ENCODE measurements at regions not wholly inside any gene's neighbourhood (a gene's known extent, or its start where the extent isn't known, plus 50 kb on each side); places are given as distances from the start of the nearest gene placed in this dataset.

GRCh38 chr2:71791501-71792135, 338.3 kb downstream of the DYSF start:
- POLR2A ChIA-PET, result no interaction called here

GRCh38 chr2:71791061-71791450, 337.7 kb downstream of the DYSF start:
- CTCF ChIA-PET, result no interaction called here
- POLR2A ChIA-PET, result no interaction called here
- TF ChIP-seq ZNF384 (IDR thresholded peaks at IDR 0.05) (no peak), L3MBTL2 (conservative IDR thresholded peaks at IDR 0.05) (no peak), BHLHE40 (IDR thresholded peaks at IDR 0.05; ENCODE audit: borderline replicate concordance) (no peak), FOXA1 (IDR thresholded peaks at IDR 0.05) (no peak), CTBP1 (IDR thresholded peaks at IDR 0.05; ENCODE audit: borderline replicate concordance) (no peak), ELF4 (IDR thresholded peaks at IDR 0.05) (no peak), FOXK2 (IDR thresholded peaks at IDR 0.05) (no peak), HDGF (IDR thresholded peaks at IDR 0.05; ENCODE audit: borderline replicate concordance) (no peak), SP1 (IDR thresholded peaks at IDR 0.05) (no peak), ARNT (IDR thresholded peaks at IDR 0.05) (no peak), FOXM1 (IDR thresholded peaks at IDR 0.05; ENCODE audit: borderline replicate concordance) (no peak), NFRKB (IDR thresholded peaks at IDR 0.05) (no peak), SUZ12 (IDR thresholded peaks at IDR 0.05) (no peak), LEF1 (IDR thresholded peaks at IDR 0.05; ENCODE audit: borderline replicate concordance) (no peak), PKNOX1 (IDR thresholded peaks at IDR 0.05) (no peak), TARDBP (IDR thresholded peaks at IDR 0.05) (no peak)

More at GRCh38 chr2:71791501-71792135, 338.3 kb downstream of the DYSF start:
- TF ChIP-seq FOXK2 (IDR thresholded peaks at IDR 0.05) (no peak), SUZ12 (IDR thresholded peaks at IDR 0.05) (no peak), TARDBP (IDR thresholded peaks at IDR 0.05) (no peak), FOXM1 (IDR thresholded peaks at IDR 0.05; ENCODE audit: borderline replicate concordance) (no peak), HDGF (IDR thresholded peaks at IDR 0.05; ENCODE audit: borderline replicate concordance) (no peak)
- DNase-seq (ENCODE audit: extremely low spot score), result no peak
- CTCF ChIA-PET, result no interaction called here

GRCh38 chr2:71790226-71791060, 337.1 kb downstream of the DYSF start:
- TF ChIP-seq ARNT (IDR thresholded peaks at IDR 0.05) (no peak), SP1 (IDR thresholded peaks at IDR 0.05) (no peak), BHLHE40 (IDR thresholded peaks at IDR 0.05; ENCODE audit: borderline replicate concordance) (no peak), L3MBTL2 (conservative IDR thresholded peaks at IDR 0.05) (no peak), TARDBP (IDR thresholded peaks at IDR 0.05) (no peak), CTBP1 (IDR thresholded peaks at IDR 0.05; ENCODE audit: borderline replicate concordance) (no peak), PKNOX1 (IDR thresholded peaks at IDR 0.05) (no peak)
- no peak for DNase-seq (ENCODE audit: extremely low spot score)
- ChIA-PET POLR2A (no interaction called here), CTCF (interaction anchor here (0.8 kb wide), 1 partner anchor 8 kb away, joined by 3 read pairs; no protein-coding TSS in a partner anchor)

More at GRCh38 chr2:71791061-71791450, 337.7 kb downstream of the DYSF start:
- DNase-seq (ENCODE audit: extremely low spot score), result no peak

- TF ChIP-seq NFRKB (IDR thresholded peaks at IDR 0.05) (no peak), L3MBTL2 (conservative IDR thresholded peaks at IDR 0.05) (no peak), LEF1 (IDR thresholded peaks at IDR 0.05; ENCODE audit: borderline replicate concordance) (no peak), BHLHE40 (IDR thresholded peaks at IDR 0.05; ENCODE audit: borderline replicate concordance) (no peak), HDGF (IDR thresholded peaks at IDR 0.05; ENCODE audit: borderline replicate concordance) (no peak)
- ChIA-PET CTCF (interaction anchor here (0.8 kb wide), 1 partner anchor 9 kb away, joined by 3 read pairs; no protein-coding TSS in a partner anchor), POLR2A (no interaction called here)
- no peak for DNase-seq (ENCODE audit: extremely low spot score)
Observed at GRCh38 chr2:71789556-71790204, 336.3 kb downstream of the DYSF start.

GRCh38 chr2:71788601-71789240, 335.4 kb downstream of the DYSF start:
- ChIA-PET POLR2A (no interaction called here), CTCF (no interaction called here)
- no peak for DNase-seq (ENCODE audit: extremely low spot score)
- TF ChIP-seq TARDBP (IDR thresholded peaks at IDR 0.05) (no peak), BHLHE40 (IDR thresholded peaks at IDR 0.05; ENCODE audit: borderline replicate concordance) (no peak), FOXM1 (IDR thresholded peaks at IDR 0.05; ENCODE audit: borderline replicate concordance) (no peak), SP1 (IDR thresholded peaks at IDR 0.05) (no peak), FOXK2 (IDR thresholded peaks at IDR 0.05) (no peak)

GRCh38 chr2:71788186-71788525, 334.8 kb downstream of the DYSF start:
- ChIA-PET CTCF (no interaction called here), POLR2A (no interaction called here)
- TF ChIP-seq TARDBP (IDR thresholded peaks at IDR 0.05) (no peak), SP1 (IDR thresholded peaks at IDR 0.05) (no peak), SUZ12 (IDR thresholded peaks at IDR 0.05) (no peak), FOXM1 (IDR thresholded peaks at IDR 0.05; ENCODE audit: borderline replicate concordance) (no peak), CTBP1 (IDR thresholded peaks at IDR 0.05; ENCODE audit: borderline replicate concordance) (no peak), FOXK2 (IDR thresholded peaks at IDR 0.05) (no peak), PKNOX1 (IDR thresholded peaks at IDR 0.05) (no peak), LEF1 (IDR thresholded peaks at IDR 0.05; ENCODE audit: borderline replicate concordance) (no peak), BHLHE40 (IDR thresholded peaks at IDR 0.05; ENCODE audit: borderline replicate concordance) (no peak), NFRKB (IDR thresholded peaks at IDR 0.05) (no peak), HDGF (IDR thresholded peaks at IDR 0.05; ENCODE audit: borderline replicate concordance) (no peak), L3MBTL2 (conservative IDR thresholded peaks at IDR 0.05) (no peak), FOXA1 (IDR thresholded peaks at IDR 0.05) (no peak), ELF4 (IDR thresholded peaks at IDR 0.05) (no peak), ZNF384 (IDR thresholded peaks at IDR 0.05) (no peak)
- no peak for DNase-seq (ENCODE audit: extremely low spot score)

Data from HEK293T (cell line).